HEK293 (cell line): ENCODE measurements at regions not wholly inside any gene's neighbourhood (a gene's known extent, or its start where the extent isn't known, plus 50 kb on each side); places are given as distances from the start of the nearest gene placed in this dataset.

Experiments used
- CTCF ChIA-PET: fragments of 350-600 bp; formaldehyde crosslinking; extraction: SDS; loops from one replicate; lab custom pipeline; 2021; ENCODE audit warnings: antibody characterized with exemption; lab: Yijun Ruan, JAX
- POLR2A ChIA-PET: fragments of 300-600 bp; formaldehyde crosslinking; extraction: SDS; loops from one replicate; lab custom pipeline; 2020; ENCODE audit warnings: antibody characterized with exemption, inconsistent platforms; lab: Yijun Ruan, JAX
- H3K27ac ChIP-seq: fragments of 200-500 bp; sonication (Bioruptor generic); 2 replicates; pipeline ENCODE4 v1.5.1; 2014; ENCODE audit warnings: low read depth, low read length, control low read depth, inconsistent platforms; ENCODE audit errors: extremely low read depth
- H3K36me3 ChIP-seq, 2 experiments: fragments of 200-500 bp in 1 of 2; sonication (Bioruptor generic) in 1 of 2; 1 replicate in 1 of 2; 2 replicates in 1 of 2; pipeline ENCODE4 v1.5.1; 2014 to 2017; ENCODE audit warnings: inconsistent platforms in 2 of 2, low read length in 2 of 2; ENCODE audit not compliant: control insufficient read depth in 2 of 2, insufficient read depth in 1 of 2
- H3K4me1 ChIP-seq: fragments of 200-500 bp; sonication (Bioruptor generic); 2 replicates; pipeline ENCODE4 v1.5.1; 2014; ENCODE audit warnings: mild to moderate bottlenecking, low read length, inconsistent platforms; ENCODE audit not compliant: control insufficient read depth, insufficient read depth
- H3K4me3 ChIP-seq: 2 replicates; pipeline ENCODE4 v1.5.1; 2011; ENCODE audit warnings: low read depth, mild to moderate bottlenecking, control low read depth, low read length, moderate library complexity
- H3K9me3 ChIP-seq: fragments of 200-500 bp; sonication (Bioruptor generic); 2 replicates; pipeline ENCODE4 v1.5.1; 2014; ENCODE audit warnings: low read depth, low read length, inconsistent platforms; ENCODE audit not compliant: control insufficient read depth, insufficient read depth
- EGR2 ChIP-seq: fragments of 450-650 bp; formaldehyde crosslinking; IDR thresholded peaks from 2 replicates; pipeline ENCODE4 v1.5.1; 2016; ENCODE audit warnings: low read depth, missing biosample characterization, missing genetic modification characterization
- KLF1 ChIP-seq: fragments of 450-650 bp; formaldehyde crosslinking; IDR thresholded peaks from 2 replicates; pipeline ENCODE4 v1.5.1; 2016; ENCODE audit warnings: missing biosample characterization, missing genetic modification characterization
- KLF8 ChIP-seq: fragments of 450-650 bp; formaldehyde crosslinking; IDR thresholded peaks from 2 replicates; pipeline ENCODE4 v1.5.1; 2016; ENCODE audit warnings: missing biosample characterization, missing genetic modification characterization
- KLF9 ChIP-seq: fragments of 450-650 bp; formaldehyde crosslinking; IDR thresholded peaks from 2 replicates; pipeline ENCODE4 v1.5.1; 2016; ENCODE audit warnings: missing biosample characterization, missing genetic modification characterization, low read depth
- MZF1 ChIP-seq: fragments of 450-650 bp; formaldehyde crosslinking; IDR thresholded peaks from 2 replicates; pipeline ENCODE4 v1.5.1; 2017; ENCODE audit warnings: missing biosample characterization, missing genetic modification characterization, borderline replicate concordance
- ZBTB20 ChIP-seq: fragments of 450-650 bp; formaldehyde crosslinking; IDR thresholded peaks from 2 replicates; pipeline ENCODE4 v1.5.1; 2016; ENCODE audit warnings: missing biosample characterization, missing genetic modification characterization
- ZNF114 ChIP-seq: fragments of 450-650 bp; formaldehyde crosslinking; IDR thresholded peaks from 2 replicates; pipeline ENCODE4 v1.5.0; 2017; ENCODE audit warnings: missing biosample characterization, missing genetic modification characterization
- ZNF169 ChIP-seq: fragments of 450-650 bp; formaldehyde crosslinking; IDR thresholded peaks from 2 replicates; pipeline ENCODE4 v1.5.1; 2016; ENCODE audit warnings: missing biosample characterization, missing genetic modification characterization
- ZNF2 ChIP-seq: fragments of 450-650 bp; formaldehyde crosslinking; IDR thresholded peaks from 2 replicates; pipeline ENCODE4 v1.5.1; 2016; ENCODE audit warnings: missing biosample characterization, missing genetic modification characterization
- ZNF248 ChIP-seq: fragments of 450-650 bp; formaldehyde crosslinking; IDR thresholded peaks from 2 replicates; pipeline ENCODE4 v1.5.1; 2017; ENCODE audit warnings: missing biosample characterization, missing genetic modification characterization
- ZNF266 ChIP-seq: fragments of 450-650 bp; formaldehyde crosslinking; IDR thresholded peaks from 2 replicates; pipeline ENCODE4 v1.5.1; 2016; ENCODE audit warnings: missing biosample characterization, missing genetic modification characterization, low read depth
- ZNF391 ChIP-seq: fragments of 450-650 bp; formaldehyde crosslinking; IDR thresholded peaks from 2 replicates; pipeline ENCODE4 v1.5.1; 2016; ENCODE audit warnings: low read depth, missing biosample characterization, missing genetic modification characterization, borderline replicate concordance
- ZNF394 ChIP-seq: fragments of 450-650 bp; formaldehyde crosslinking; IDR thresholded peaks from 2 replicates; pipeline ENCODE4 v1.5.1; 2016; ENCODE audit warnings: missing biosample characterization, missing genetic modification characterization, mild to moderate bottlenecking, moderate library complexity, borderline replicate concordance
- ZNF404 ChIP-seq: fragments of 450-650 bp; formaldehyde crosslinking; IDR thresholded peaks from 2 replicates; pipeline ENCODE4 v1.5.1; 2017; ENCODE audit warnings: missing biosample characterization, missing genetic modification characterization
- ZNF426 ChIP-seq: fragments of 450-650 bp; formaldehyde crosslinking; IDR thresholded peaks from 2 replicates; pipeline ENCODE4 v1.5.1; 2017; ENCODE audit warnings: missing biosample characterization, missing genetic modification characterization, mild to moderate bottlenecking, inconsistent platforms, moderate library complexity
- ZNF555 ChIP-seq: fragments of 450-650 bp; formaldehyde crosslinking; conservative IDR thresholded peaks from 2 replicates; pipeline ENCODE4 v1.5.1; 2017; ENCODE audit warnings: missing biosample characterization, mild to moderate bottlenecking, missing genetic modification characterization, inconsistent platforms
- ZNF654 ChIP-seq: fragments of 450-650 bp; formaldehyde crosslinking; IDR thresholded peaks from 2 replicates; pipeline ENCODE4 v1.5.1; 2016; ENCODE audit warnings: low read depth, missing biosample characterization, missing genetic modification characterization
- ZNF677 ChIP-seq: fragments of 450-650 bp; IDR thresholded peaks from 2 replicates; pipeline ENCODE4 v1.5.0; 2018; ENCODE audit warnings: missing biosample characterization, mild to moderate bottlenecking, missing genetic modification characterization, moderate library complexity
- ZNF747 ChIP-seq: fragments of 450-650 bp; formaldehyde crosslinking; IDR thresholded peaks from 2 replicates; pipeline ENCODE4 v1.5.1; 2016; ENCODE audit warnings: missing biosample characterization, missing genetic modification characterization
- ZNF785 ChIP-seq: fragments of 450-650 bp; formaldehyde crosslinking; IDR thresholded peaks from 2 replicates; pipeline ENCODE4 v1.5.1; 2016; ENCODE audit warnings: missing biosample characterization, missing genetic modification characterization
- TF ChIP-seq, protein P1 (sequence below): fragments of 450-650 bp; formaldehyde crosslinking; IDR thresholded peaks from 2 replicates; pipeline ENCODE4 v1.5.1; 2017; ENCODE audit warnings: missing biosample characterization, missing genetic modification characterization
- TF ChIP-seq, protein P2 (sequence below): fragments of 450-650 bp; formaldehyde crosslinking; IDR thresholded peaks from 2 replicates; pipeline ENCODE4 v1.5.0; 2017; ENCODE audit warnings: missing biosample characterization, missing genetic modification characterization, borderline replicate concordance
- TF ChIP-seq, protein P3 (sequence below): fragments of 450-650 bp; formaldehyde crosslinking; IDR thresholded peaks from 2 replicates; pipeline ENCODE4 v1.5.1; 2016; ENCODE audit warnings: missing biosample characterization, missing genetic modification characterization, borderline replicate concordance
- TF ChIP-seq, protein P4 (sequence below): fragments of 450-650 bp; formaldehyde crosslinking; IDR thresholded peaks from 2 replicates; pipeline ENCODE4 v1.5.1; 2016; ENCODE audit warnings: missing biosample characterization, missing genetic modification characterization

DNA sequence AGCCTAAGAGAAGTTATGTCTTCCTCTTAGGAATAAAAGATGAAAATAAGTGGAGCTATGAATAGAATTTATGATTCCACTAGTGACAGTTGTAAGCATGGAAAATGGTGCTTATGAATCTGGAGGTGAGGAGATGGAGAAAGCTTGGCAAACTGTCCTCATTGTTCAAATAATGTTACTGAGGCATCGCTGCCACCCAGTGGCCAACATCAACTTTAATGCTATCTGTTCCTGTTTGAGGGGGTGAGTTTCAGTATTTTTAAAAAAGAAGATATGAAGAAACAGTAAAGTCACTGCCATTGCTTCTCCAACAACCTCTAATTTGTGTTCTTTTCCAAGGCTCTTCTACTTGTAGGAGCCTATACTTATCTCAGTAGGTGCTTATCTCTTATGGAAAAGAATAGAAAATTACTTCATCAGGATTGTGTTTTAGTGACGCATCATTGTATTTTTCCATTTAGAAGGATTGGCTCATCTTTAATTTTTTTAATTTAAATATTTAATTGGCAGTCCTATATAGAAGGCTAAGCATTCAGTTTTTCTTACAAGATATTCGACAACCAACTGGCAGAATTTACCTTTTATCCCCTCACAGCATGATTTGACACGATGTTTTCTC is 260.4 kb upstream of the P2RY1 start:
- no peak overlapping the region for H3K4me3 ChIP-seq
- no peak overlapping the region for H3K27ac ChIP-seq
- POLR2A ChIA-PET = no interaction called here
- H3K9me3 ChIP-seq = no peaks in the 10 kb centered on the region
- CTCF ChIA-PET = interaction anchor here (0.7 to 1.4 kb wide), 5 partner anchors 68 to 592 kb away, joined by 3 to 9 read pairs (median 4); no protein-coding TSS in a partner anchor
- H3K36me3 ChIP-seq = no peaks in the 10 kb centered on the region
- no peaks in the 10 kb centered on the region for H3K4me1 ChIP-seq
- TF ChIP-seq, protein P1, sequence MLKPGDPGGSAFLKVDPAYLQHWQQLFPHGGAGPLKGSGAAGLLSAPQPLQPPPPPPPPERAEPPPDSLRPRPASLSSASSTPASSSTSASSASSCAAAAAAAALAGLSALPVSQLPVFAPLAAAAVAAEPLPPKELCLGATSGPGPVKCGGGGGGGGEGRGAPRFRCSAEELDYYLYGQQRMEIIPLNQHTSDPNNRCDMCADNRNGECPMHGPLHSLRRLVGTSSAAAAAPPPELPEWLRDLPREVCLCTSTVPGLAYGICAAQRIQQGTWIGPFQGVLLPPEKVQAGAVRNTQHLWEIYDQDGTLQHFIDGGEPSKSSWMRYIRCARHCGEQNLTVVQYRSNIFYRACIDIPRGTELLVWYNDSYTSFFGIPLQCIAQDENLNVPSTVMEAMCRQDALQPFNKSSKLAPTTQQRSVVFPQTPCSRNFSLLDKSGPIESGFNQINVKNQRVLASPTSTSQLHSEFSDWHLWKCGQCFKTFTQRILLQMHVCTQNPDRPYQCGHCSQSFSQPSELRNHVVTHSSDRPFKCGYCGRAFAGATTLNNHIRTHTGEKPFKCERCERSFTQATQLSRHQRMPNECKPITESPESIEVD (tag by site-specific recombination) = no peak
- TF ChIP-seq ZNF394 (no peak), MZF1 (tag by site-specific recombination) (no peak), ZNF654 (peak; percentile 44), ZNF426 (tag by site-specific recombination) (no peak), ZNF2 (tag by site-specific recombination) (no peak)
- TF ChIP-seq, all 188 proteins: peak for 1

DNA sequence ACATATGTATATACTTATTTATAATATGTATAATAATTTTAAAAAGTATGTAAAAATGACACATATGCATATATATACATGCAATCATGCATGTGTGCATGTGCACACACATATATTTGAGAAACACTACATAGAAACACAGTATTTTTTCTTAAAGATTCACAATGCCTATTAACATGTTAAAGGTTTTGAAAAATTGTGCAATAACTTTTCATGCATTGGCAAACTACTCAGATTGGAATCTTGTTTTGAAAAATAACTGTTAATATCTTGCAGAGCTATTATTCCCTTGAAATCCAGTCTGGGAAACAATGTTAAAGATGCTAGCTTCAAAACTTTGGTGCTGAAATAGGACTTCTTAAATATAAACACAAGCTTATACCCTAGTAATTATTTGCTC is 256.2 kb upstream of the P2RY1 start:
- Histone ChIP-seq H3K36me3 (no peaks in the 10 kb centered on the region), H3K4me3 (no peak overlapping the region), H3K9me3 (no peaks in the 10 kb centered on the region), H3K4me1 (no peaks in the 10 kb centered on the region), H3K27ac (no peak overlapping the region)
- ChIA-PET CTCF (interaction anchor here (0.7 kb wide), 1 partner anchor 159 kb away, joined by 3 read pairs; no protein-coding TSS in a partner anchor), POLR2A (no interaction called here)
- TF ChIP-seq, protein P2, sequence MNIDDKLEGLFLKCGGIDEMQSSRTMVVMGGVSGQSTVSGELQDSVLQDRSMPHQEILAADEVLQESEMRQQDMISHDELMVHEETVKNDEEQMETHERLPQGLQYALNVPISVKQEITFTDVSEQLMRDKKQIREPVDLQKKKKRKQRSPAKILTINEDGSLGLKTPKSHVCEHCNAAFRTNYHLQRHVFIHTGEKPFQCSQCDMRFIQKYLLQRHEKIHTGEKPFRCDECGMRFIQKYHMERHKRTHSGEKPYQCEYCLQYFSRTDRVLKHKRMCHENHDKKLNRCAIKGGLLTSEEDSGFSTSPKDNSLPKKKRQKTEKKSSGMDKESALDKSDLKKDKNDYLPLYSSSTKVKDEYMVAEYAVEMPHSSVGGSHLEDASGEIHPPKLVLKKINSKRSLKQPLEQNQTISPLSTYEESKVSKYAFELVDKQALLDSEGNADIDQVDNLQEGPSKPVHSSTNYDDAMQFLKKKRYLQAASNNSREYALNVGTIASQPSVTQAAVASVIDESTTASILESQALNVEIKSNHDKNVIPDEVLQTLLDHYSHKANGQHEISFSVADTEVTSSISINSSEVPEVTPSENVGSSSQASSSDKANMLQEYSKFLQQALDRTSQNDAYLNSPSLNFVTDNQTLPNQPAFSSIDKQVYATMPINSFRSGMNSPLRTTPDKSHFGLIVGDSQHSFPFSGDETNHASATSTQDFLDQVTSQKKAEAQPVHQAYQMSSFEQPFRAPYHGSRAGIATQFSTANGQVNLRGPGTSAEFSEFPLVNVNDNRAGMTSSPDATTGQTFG (tag by site-specific recombination) = no peak
- TF ChIP-seq ZNF747 = no peak
- TF ChIP-seq EGR2 = no peak
- no peak for TF ChIP-seq ZNF248
- TF ChIP-seq KLF1 = no peak
- TF ChIP-seq KLF9 = no peak
- TF ChIP-seq ZNF114 = no peak
- TF ChIP-seq ZNF677 (tag by site-specific recombination) = no peak
- TF ChIP-seq, protein P3, sequence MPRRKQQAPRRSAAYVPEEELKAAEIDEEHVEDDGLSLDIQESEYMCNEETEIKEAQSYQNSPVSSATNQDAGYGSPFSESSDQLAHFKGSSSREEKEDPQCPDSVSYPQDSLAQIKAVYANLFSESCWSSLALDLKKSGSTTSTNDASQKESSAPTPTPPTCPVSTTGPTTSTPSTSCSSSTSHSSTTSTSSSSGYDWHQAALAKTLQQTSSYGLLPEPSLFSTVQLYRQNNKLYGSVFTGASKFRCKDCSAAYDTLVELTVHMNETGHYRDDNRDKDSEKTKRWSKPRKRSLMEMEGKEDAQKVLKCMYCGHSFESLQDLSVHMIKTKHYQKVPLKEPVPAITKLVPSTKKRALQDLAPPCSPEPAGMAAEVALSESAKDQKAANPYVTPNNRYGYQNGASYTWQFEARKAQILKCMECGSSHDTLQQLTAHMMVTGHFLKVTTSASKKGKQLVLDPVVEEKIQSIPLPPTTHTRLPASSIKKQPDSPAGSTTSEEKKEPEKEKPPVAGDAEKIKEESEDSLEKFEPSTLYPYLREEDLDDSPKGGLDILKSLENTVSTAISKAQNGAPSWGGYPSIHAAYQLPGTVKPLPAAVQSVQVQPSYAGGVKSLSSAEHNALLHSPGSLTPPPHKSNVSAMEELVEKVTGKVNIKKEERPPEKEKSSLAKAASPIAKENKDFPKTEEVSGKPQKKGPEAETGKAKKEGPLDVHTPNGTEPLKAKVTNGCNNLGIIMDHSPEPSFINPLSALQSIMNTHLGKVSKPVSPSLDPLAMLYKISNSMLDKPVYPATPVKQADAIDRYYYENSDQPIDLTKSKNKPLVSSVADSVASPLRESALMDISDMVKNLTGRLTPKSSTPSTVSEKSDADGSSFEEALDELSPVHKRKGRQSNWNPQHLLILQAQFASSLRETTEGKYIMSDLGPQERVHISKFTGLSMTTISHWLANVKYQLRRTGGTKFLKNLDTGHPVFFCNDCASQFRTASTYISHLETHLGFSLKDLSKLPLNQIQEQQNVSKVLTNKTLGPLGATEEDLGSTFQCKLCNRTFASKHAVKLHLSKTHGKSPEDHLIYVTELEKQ (tag by site-specific recombination) = no peak
- no peak for TF ChIP-seq ZNF169 (tag by site-specific recombination)
- no peak for TF ChIP-seq ZNF391 (tag by site-specific recombination)
- TF ChIP-seq KLF8 = no peak
- TF ChIP-seq, protein P4, sequence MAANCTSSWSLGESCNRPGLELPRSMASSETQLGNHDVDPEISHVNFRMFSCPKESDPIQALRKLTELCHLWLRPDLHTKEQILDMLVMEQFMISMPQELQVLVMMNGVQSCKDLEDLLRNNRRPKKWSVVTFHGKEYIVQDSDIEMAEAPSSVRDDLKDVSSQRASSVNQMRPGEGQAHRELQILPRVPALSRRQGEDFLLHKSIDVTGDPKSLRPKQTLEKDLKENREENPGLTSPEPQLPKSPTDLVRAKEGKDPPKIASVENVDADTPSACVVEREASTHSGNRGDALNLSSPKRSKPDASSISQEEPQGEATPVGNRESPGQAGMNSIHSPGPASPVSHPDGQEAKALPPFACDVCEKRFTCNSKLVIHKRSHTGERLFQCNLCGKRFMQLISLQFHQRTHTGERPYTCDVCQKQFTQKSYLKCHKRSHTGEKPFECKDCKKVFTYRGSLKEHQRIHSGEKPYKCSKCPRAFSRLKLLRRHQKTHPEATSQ (tag by site-specific recombination) = no peak
- TF ChIP-seq ZNF785 (tag by site-specific recombination) = no peak
- no peak for TF ChIP-seq ZNF266
- TF ChIP-seq ZNF404 = no peak
- no peak for TF ChIP-seq ZNF555 (tag by site-specific recombination)
- no peak for TF ChIP-seq ZBTB20 (tag by site-specific recombination)
